Right cardiac atrium (tissue), 5 donors: ENCODE measurements at regions not wholly inside any gene's neighbourhood (a gene's known extent, or its start where the extent isn't known, plus 50 kb on each side); places are given as distances from the start of the nearest gene placed in this dataset.

ENCODE experiments used
- ATAC-seq, 2 donors: fragments of 200-7000 bp; cut with Tn5 transposase; one replicate each; pipeline versions ENCODE4 v1.8.0 to v1.9.1; 2020; ENCODE audit warnings: moderate library complexity in 2 of 2, mild to moderate bottlenecking in 1 of 2
- DNase-seq, 3 donors: peaks; one replicate each; pipeline ENCODE4 v3.0.0-alpha.2; 2020
- H3K27ac ChIP-seq: one replicate; pipeline ENCODE4 v1.5.1; 2013; ENCODE audit warnings: mild to moderate bottlenecking, low read length, control low read depth, moderate library complexity
- H3K27me3 ChIP-seq: one replicate; pipeline ENCODE4 v1.6.1; 2013; ENCODE audit not compliant: control insufficient read depth, insufficient read depth
- H3K4me1 ChIP-seq: one replicate; pipeline ENCODE4 v1.6.1; 2013; ENCODE audit warnings: low read length; ENCODE audit not compliant: control insufficient read depth, insufficient read depth
- H3K4me3 ChIP-seq: one replicate; pipeline ENCODE4 v1.5.1; 2013; ENCODE audit warnings: low read length, control low read depth
- H3K9me3 ChIP-seq: one replicate; pipeline ENCODE4 v1.6.1; 2013; ENCODE audit warnings: low read length; ENCODE audit not compliant: control insufficient read depth
- WGBS: extraction: QIAGEN DNeasy Blood & Tissue Kit; methylation state at CpG from one replicate; pipeline ENCODE4 v1.1.7; 2013; 5-methylcytosine and 5-hydroxymethylcytosine counted together
- intact Hi-C, 4 donors: fragments of 100-400 bp; cut with DNase I; formaldehyde crosslinking; loops; one replicate each; pipeline versions ENCODE4 v1.11.0 to v1.14.0; 2022 to 2023
- donor health status: healthy with polysubstance abuse.
- donor health status: DM: no; HTN: yes; CAD: no.
- donor health status: DM: no; HTN: no; CAD: no.
- donor health status: DM: no; HTN: yes; CAD: no; lungs with severe emphysema.
- donor health status: DM: yes; HTN: yes; CAD: no.

DNA sequence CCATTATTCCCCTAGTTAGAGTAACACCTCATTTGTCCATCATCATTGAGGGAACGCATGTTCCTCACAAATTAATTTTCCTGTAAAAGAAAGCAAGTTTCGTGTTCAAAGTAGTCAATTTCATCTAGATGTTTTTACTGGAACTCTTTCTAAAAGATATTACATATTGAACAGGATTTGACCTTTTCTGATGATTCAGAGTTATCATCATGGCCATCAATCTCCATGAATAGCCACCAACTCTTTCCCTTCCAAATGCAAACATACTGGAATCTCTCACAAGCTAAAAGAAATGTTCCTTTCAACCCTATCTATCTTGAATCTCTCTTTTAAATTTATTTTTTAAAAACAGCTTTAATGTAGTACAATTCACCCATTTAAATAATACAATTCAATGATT lies 263.1 kb upstream of the FAR2 start:
- 86% methylated on average over 2 of the region's 2 CpGs for WGBS
- no peak for ATAC-seq
- H3K27me3 ChIP-seq = no peaks in the 10 kb centered on the region
- intact Hi-C loops = no loop called here
- no peaks in the 10 kb centered on the region for H3K4me1 ChIP-seq
- H3K27ac ChIP-seq = no peak overlapping the region
- H3K9me3 ChIP-seq = no peaks in the 10 kb centered on the region
- DNase-seq = no peak
- H3K4me3 ChIP-seq = no peak overlapping the region

DNA sequence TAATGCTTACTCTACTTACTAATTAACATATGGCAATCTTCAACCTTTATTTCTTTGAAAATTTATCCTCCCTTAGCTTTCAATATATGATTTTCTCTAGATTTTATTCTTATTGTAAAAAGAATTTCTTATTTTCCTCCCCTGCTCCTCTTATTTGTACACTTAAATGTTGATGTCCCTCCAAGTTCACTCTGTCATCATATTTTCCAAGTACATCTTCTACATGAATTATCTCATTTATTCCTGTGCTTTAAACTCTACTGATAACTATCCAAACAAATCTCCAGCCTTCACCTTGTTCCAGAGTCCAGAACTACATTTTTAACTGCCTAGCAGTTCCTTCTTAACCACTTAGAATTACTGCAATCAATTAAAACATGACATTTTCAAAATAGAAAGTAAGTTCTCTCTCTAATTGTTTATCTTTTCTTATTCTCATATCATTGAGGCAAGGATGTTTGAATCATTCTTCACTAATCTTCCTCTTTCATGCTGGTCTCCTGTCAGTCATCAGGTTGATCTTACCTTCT lies 261.6 kb upstream of the FAR2 start:
- Histone ChIP-seq H3K27ac (no peak overlapping the region), H3K4me1 (no peaks in the 10 kb centered on the region), H3K27me3 (no peaks in the 10 kb centered on the region), H3K4me3 (no peak overlapping the region), H3K9me3 (no peaks in the 10 kb centered on the region)
- intact Hi-C loops = no loop called here
- no peak for DNase-seq
- no peak for ATAC-seq

- ATAC-seq = no peak
Measured at GRCh38 chr12:28890664-28891063, 258.4 kb upstream of the FAR2 start.

DNA sequence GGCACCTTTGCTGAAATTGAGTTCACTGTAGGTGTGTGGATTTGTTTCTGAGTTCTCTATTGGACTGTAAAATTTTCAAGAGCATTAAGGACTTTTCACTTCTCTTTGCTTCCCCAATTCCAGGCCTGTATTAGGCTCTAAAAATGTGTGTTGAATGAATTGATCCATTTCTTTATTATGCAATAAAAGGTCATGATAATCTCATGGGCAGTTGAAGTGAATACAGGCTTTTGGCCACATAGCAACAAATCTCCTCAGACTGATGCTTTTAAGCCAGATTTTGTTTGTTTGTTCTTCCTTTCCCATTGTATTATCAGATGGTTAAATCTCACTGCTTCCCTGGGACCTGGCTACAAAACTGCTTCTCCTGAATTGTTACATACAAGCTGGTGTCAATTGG lies 258.0 kb upstream of the FAR2 start:
- H3K4me3 ChIP-seq = no peak overlapping the region
- DNase-seq = no peak
- no peak for ATAC-seq
- H3K4me1 ChIP-seq = no peaks in the 10 kb centered on the region
- no peak overlapping the region for H3K27ac ChIP-seq
- intact Hi-C loops = no loop called here
- H3K9me3 ChIP-seq = no peaks in the 10 kb centered on the region
- H3K27me3 ChIP-seq = no peaks in the 10 kb centered on the region

More at GRCh38 chr12:28890664-28891063, 258.4 kb upstream of the FAR2 start:
- no peak overlapping the region for H3K27ac ChIP-seq
- no peaks in the 10 kb centered on the region for H3K4me1 ChIP-seq
- no peaks in the 10 kb centered on the region for H3K9me3 ChIP-seq
- H3K4me3 ChIP-seq = no peak overlapping the region
- WGBS = 85% methylated on average over 4 of the region's 4 CpGs
- no peak for DNase-seq
- H3K27me3 ChIP-seq = no peaks in the 10 kb centered on the region
- intact Hi-C loops = no loop called here

- H3K27ac ChIP-seq = no peak overlapping the region
- WGBS = 42% methylated on average over 2 of the region's 2 CpGs
- DNase-seq (no peak), ATAC-seq (no peak)
- no peaks in the 10 kb centered on the region for H3K27me3 ChIP-seq
- intact Hi-C loops = no loop called here
- no peaks in the 10 kb centered on the region for H3K4me1 ChIP-seq
- H3K4me3 ChIP-seq = no peak overlapping the region
- H3K9me3 ChIP-seq = no peaks in the 10 kb centered on the region
Measured at GRCh38 chr12:28893365-28893764, 255.7 kb upstream of the FAR2 start.

- Histone ChIP-seq H3K27me3 (no peaks in the 10 kb centered on the region), H3K9me3 (no peaks in the 10 kb centered on the region), H3K4me3 (no peak overlapping the region), H3K27ac (no peak overlapping the region), H3K4me1 (no peaks in the 10 kb centered on the region)
- intact Hi-C loops = no loop called here
- 46% methylated on average over 1 of the region's 1 CpG for WGBS
- ATAC-seq = no peak
- DNase-seq = no peak
Measured at GRCh38 chr12:28893856-28894255, 255.2 kb upstream of the FAR2 start.

DNA sequence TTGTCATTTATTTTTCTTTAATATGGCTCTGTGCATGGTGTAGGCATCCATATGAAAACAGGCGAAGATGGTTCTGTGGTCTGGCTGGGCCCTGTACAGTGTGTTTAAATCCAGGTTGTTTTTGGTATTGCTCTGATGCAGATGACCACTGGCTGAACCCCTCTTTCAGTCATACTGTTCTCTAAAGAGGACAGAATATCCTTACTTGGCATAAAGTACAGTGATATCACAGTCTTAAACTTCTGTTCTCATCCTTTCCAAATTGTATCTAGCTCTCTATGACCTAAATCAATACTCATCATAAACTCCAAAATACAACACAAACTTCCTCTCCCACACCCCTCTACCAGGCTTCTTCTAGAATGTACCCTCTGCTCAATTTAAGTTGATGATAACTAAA lies 252.7 kb upstream of the FAR2 start:
- Histone ChIP-seq H3K27me3 (no peaks in the 10 kb centered on the region), H3K27ac (no peak overlapping the region), H3K4me3 (no peak overlapping the region), H3K9me3 (peaks cover 3% of the 10 kb centered on the region), H3K4me1 (no peaks in the 10 kb centered on the region)
- 98% methylated on average over 1 of the region's 1 CpG for WGBS
- intact Hi-C loops = no loop called here
- ATAC-seq = no peak
- DNase-seq = no peak

DNA sequence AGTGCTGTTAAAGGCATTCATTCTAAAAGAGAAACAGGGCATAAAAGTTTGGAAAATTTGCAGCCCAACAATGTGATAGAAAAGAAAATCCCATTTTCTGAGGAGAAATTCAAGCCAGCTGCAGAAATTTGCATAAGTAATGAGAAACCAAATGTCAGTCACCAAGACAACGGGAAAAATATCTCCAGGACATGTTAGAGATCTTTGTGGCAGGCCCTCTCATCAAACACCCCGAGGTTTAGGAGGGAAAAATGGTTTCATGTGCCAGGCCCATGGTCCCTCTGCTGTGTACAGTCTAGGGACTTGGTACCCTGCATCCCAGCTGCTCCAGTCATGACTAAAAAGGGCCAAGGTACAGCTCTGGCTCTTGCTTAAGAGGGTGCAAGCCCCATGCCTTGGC lies 251.0 kb upstream of the FAR2 start:
- Histone ChIP-seq H3K9me3 (peaks cover 4% of the 10 kb centered on the region), H3K4me1 (no peaks in the 10 kb centered on the region), H3K4me3 (no peak overlapping the region), H3K27ac (no peak overlapping the region), H3K27me3 (no peaks in the 10 kb centered on the region)
- 55% methylated on average over 2 of the region's 2 CpGs for WGBS
- intact Hi-C loops = no loop called here
- ATAC-seq (no peak), DNase-seq (no peak)

GRCh38 chr12:28899951-28900350 lies 249.1 kb upstream of the FAR2 start:
- H3K4me3 ChIP-seq = no peak overlapping the region
- intact Hi-C loops = no loop called here
- no peak overlapping the region for H3K27ac ChIP-seq
- H3K9me3 ChIP-seq = peaks cover 4% of the 10 kb centered on the region
- no peaks in the 10 kb centered on the region for H3K27me3 ChIP-seq
- ATAC-seq (no peak), DNase-seq (no peak)
- WGBS = 86% methylated on average over 1 of the region's 1 CpG
- H3K4me1 ChIP-seq = no peaks in the 10 kb centered on the region

- intact Hi-C loops = no loop called here
- Histone ChIP-seq H3K27me3 (no peaks in the 10 kb centered on the region), H3K9me3 (peaks cover 4% of the 10 kb centered on the region), H3K27ac (no peak overlapping the region), H3K4me1 (no peaks in the 10 kb centered on the region), H3K4me3 (no peak overlapping the region)
- WGBS = 80% methylated on average over 1 of the region's 1 CpG
- no peak for ATAC-seq
- DNase-seq = no peak
Measured at GRCh38 chr12:28905220-28905955, 243.7 kb upstream of the FAR2 start.

DNA sequence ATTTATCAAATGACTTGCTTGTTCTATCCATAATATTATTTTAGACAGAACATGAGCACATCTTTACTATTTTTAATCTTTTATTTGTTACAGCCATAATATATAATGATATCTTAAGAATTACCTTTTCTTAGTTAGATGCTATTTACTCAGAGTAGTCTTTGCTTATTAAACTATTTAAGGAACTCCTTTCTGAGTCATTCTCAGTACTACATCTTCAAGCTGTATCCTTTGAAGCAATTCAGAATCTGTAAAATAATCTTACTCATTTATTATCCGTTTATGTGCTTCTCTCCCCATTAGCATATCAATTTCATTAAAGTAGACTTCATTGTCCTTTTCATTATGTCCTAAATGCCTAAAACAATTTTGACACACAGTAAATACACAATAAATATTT lies 240.4 kb upstream of the FAR2 start:
- no peak overlapping the region for H3K4me3 ChIP-seq
- WGBS = 76% methylated on average over 1 of the region's 1 CpG
- no peaks in the 10 kb centered on the region for H3K4me1 ChIP-seq
- H3K27me3 ChIP-seq = no peaks in the 10 kb centered on the region
- no peak for ATAC-seq
- intact Hi-C loops = no loop called here
- peaks cover 3% of the 10 kb centered on the region for H3K9me3 ChIP-seq
- no peak overlapping the region for H3K27ac ChIP-seq
- DNase-seq = no peak

DNA sequence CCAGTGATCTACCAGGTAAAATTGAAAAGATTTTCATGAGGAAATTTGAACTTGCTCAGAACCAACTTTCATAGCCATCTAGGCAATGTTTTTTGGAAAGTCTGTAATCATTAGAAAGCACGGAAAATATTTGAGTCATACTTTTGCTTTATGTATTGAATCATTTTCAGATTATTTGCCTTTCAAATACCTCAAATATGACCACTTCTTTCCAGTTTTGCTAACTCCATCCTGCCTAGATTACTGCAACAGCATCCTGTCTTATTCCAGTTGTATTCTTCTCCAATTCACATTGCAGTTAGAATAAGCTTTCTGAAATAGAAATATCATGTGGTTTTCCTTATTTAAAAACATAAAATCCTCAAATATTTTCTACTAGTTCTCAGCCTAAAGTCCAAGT lies 239.8 kb upstream of the FAR2 start:
- ATAC-seq = no peak
- H3K4me3 ChIP-seq = no peak overlapping the region
- WGBS = 45% methylated on average over 1 of the region's 1 CpG
- no peak for DNase-seq
- no peaks in the 10 kb centered on the region for H3K4me1 ChIP-seq
- H3K27me3 ChIP-seq = no peaks in the 10 kb centered on the region
- H3K27ac ChIP-seq = no peak overlapping the region
- H3K9me3 ChIP-seq = peaks cover 3% of the 10 kb centered on the region
- intact Hi-C loops = no loop called here
